Retinal pigment epithelial cell (primary cell): ENCODE measurements at regions not wholly inside any gene's neighbourhood (a gene's known extent, or its start where the extent isn't known, plus 50 kb on each side); places are given as distances from the start of the nearest gene placed in this dataset.

Experiments
- DNase-seq: peaks from one replicate; pipeline ENCODE4 v3.0.0-alpha.2; 2010; ENCODE audit warnings: low read depth
- H3K4me3 ChIP-seq: 2 replicates; pipeline ENCODE4 v1.5.1; 2011; ENCODE audit warnings: mild to moderate bottlenecking, low read length, control low read depth, moderate library complexity
- TF ChIP-seq, protein P1 (sequence below): conservative IDR thresholded peaks from 2 replicates; pipeline ENCODE4 v1.5.1; 2011; ENCODE audit warnings: low read depth, low read length, control low read depth, inconsistent platforms

DNA sequence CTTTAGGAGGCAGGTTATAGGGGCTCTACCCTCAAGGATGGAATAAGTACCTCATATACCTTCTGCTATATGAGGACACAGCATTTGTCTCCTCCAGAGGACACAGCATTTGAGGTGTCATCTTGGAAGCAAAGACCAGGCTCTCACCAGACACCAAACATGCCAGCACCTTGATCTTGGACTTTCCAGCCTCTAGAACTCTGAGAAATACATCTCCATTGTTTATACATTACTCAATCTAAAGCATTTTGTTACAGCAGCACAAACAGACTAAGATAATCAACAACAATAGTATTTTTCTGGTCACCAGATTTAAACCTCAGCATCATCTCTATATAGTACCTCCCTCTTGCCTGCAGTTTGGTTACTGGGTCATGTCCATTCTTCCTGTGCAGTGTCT lies 237.5 kb upstream of the KLF3 start:
- DNase-seq: no peak
- H3K4me3 ChIP-seq: no peak overlapping the region
- TF ChIP-seq, protein P1, sequence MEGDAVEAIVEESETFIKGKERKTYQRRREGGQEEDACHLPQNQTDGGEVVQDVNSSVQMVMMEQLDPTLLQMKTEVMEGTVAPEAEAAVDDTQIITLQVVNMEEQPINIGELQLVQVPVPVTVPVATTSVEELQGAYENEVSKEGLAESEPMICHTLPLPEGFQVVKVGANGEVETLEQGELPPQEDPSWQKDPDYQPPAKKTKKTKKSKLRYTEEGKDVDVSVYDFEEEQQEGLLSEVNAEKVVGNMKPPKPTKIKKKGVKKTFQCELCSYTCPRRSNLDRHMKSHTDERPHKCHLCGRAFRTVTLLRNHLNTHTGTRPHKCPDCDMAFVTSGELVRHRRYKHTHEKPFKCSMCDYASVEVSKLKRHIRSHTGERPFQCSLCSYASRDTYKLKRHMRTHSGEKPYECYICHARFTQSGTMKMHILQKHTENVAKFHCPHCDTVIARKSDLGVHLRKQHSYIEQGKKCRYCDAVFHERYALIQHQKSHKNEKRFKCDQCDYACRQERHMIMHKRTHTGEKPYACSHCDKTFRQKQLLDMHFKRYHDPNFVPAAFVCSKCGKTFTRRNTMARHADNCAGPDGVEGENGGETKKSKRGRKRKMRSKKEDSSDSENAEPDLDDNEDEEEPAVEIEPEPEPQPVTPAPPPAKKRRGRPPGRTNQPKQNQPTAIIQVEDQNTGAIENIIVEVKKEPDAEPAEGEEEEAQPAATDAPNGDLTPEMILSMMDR: no peak

DNA sequence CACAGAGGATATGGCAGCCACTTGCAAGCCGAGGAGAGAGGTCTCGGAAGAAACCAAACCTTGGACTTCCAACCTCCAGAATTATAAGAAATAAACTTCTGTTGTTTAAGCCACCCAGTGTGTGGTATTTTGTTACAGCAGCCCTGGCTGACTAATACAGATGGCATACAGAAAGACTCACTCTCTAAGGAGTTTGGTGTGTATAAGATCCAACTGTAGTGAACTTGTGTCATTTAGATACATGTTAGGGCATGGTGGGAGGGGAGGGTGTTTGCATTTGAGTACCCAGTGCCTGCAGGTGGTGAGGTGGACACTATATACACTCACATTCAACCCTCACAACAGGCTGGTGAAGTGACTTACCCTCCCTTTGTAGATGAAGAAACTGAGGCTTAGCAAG lies 233.2 kb upstream of the KLF3 start:
- DNase-seq: no peak
- TF ChIP-seq, protein P1: no peak
- H3K4me3 ChIP-seq: no peak overlapping the region

DNA sequence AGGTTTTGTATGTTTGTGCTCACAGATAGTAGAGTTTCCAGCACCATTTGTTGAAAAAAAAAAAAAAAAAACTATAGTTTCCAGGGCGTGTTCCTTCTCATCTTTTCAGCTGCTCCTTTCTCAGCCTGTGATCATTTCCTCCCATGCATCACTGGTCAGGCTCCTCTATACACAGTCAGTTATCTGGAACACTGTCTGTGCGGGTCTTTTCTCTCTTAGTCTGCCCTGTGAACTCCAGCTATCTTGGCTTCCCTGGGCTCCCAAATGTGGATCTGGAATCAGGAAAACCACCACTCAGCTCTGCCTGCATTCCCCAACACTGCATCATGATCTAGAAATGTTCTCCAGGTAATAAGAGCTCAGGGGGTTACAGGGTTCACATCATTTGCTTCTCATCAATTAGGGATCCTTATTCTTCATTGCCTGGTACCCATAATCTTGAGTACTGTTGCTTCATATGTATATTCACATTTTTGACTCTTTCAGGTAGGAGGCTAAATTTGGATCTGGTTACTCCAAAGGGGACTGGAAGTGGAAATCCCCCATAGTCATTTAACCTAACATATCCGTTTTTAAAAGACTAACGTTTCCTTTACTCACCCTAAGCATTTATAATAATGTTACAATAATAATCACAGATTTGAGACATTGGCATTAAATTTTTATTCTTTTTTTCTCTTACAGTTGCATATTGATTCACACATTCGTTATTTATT lies 221.8 kb upstream of the KLF3 start:
- no peak for DNase-seq
- no peak overlapping the region for H3K4me3 ChIP-seq
- TF ChIP-seq, protein P1: no peak

DNA sequence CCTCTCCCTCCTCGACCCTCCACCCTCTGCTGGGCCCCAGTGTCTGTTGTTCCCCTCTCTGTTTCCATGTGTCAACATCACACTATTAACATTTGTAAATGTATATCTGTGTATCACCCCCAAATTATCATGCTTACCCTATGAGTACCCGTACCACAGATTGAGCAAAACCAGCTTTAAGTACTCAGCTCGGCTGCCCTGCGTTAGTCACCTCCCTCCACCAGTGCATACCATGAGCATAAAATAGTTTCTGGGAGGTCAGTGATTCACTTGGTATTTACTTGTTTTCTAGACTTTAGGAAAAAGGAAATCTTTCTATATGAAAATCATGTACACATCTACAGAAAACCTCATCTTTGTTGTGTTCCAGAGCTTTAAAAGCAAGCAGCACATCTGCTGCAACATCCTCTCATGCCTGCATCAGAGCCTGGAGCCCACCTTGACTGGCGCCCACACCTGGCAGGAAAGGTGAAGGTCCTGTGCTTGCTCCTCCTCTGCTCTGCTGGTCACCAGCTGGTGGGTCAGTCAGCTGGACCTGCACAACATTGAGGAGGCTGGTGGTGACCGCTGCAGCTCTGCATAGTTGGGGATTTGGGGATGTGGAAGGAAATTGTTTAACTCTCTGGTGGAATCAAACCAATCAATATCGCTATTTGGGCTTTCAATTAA lies 214.4 kb upstream of the KLF3 start:
- no peak for DNase-seq
- TF ChIP-seq, protein P1: no peak

DNA sequence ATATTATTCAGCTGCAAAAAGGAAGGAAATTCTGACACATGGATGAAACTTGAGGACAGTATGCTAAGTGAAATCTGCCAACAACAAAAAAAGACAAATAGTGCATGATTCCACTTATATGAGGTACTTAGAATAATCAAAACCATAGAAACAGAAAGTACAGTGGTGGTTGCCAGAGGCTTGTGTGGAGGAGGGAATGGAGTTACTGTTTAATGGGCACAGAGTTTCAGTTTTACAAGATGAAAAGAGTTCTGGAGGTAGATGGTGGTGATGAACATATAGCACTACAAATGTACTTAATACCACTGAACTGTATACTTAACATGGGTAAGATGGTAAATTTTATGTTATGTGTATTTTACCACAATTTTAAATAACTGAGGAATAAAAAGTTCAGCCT lies 212.0 kb upstream of the KLF3 start:
- no peak for DNase-seq
- H3K4me3 ChIP-seq: no peak overlapping the region
- TF ChIP-seq, protein P1: no peak

More for the DNA sequence above, 214.4 kb upstream of the KLF3 start:
- no peak overlapping the region for H3K4me3 ChIP-seq

DNA sequence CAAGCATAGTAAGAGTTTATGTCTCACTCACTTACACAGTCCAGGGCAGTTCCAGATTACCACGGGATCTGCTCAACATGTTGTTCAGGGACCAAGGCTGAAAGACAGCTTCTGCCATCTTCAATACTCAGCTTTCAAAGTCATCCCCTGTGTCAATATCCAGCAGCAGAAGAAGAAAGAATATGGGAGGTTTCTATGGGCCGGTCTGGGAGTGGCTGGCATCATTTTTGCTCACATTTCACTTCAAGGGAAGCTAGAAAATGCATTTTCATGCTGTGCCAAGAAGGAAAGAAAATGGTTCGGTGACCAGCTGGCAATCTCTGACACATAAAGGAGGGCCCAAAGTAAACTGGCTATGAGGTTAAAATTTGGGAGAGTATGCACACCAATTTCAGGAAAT lies 211.5 kb upstream of the KLF3 start:
- TF ChIP-seq, protein P1: no peak
- H3K4me3 ChIP-seq: no peak overlapping the region
- no peak for DNase-seq

DNA sequence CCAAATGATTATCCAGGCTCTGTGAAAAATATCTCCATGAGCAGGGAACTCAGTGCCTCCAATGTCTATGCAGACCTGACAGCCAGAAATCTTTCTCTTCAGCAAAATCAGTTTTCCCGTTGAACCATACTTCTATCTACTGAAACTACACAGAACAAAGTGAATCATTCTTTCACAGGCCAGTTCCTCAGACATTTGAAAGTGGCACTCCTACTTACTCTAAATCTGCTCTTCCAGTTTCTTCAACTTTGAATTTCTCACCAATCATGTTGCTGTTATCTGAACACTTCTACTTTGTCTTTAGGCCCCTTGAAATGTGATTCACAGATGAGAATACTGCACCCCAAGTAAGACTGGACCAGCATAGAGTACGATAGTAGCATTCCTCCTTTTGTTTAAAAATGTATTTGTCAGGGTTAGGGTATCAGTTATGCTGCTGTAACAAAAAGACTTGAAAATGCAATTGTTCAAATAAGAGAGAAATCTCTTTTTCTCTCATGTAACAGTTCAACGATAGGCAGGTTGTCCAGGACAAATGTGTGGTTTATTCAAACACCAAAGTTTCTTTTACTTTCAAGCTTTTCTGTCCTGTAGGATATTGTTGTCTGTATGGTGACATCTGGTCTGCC lies 210.6 kb upstream of the KLF3 start:
- TF ChIP-seq, protein P1: no peak
- no peak for DNase-seq
- H3K4me3 ChIP-seq: no peak overlapping the region
